22Rv1 (cell line): ENCODE measurements at regions not wholly inside any gene's neighbourhood (a gene's known extent, or its start where the extent isn't known, plus 50 kb on each side); places are given as distances from the start of the nearest gene placed in this dataset.

Source experiments
- H3K27ac ChIP-seq: fragments of 450-650 bp; 2 replicates; pipeline ENCODE4 v1.5.1; 2017
- CTCF ChIP-seq: fragments of 450-650 bp; IDR thresholded peaks from 2 replicates; pipeline ENCODE4 v1.5.1; 2017; ENCODE audit warnings: mild to moderate bottlenecking
- ZFX ChIP-seq: fragments of 450-650 bp; IDR thresholded peaks from 2 replicates; pipeline ENCODE4 v1.6.1; 2017; ENCODE audit warnings: antibody characterized with exemption, borderline replicate concordance

- H3K27ac ChIP-seq, result no peak overlapping the region
- no peak for TF ChIP-seq ZFX
- TF ChIP-seq CTCF, result no peak
Observed at GRCh38 chr3:35992041-35992440, 352.7 kb downstream of the ARPP21 start.

GRCh38 chr3:36011791-36012190 is 368.5 kb upstream of the STAC start:
- no peak overlapping the region for H3K27ac ChIP-seq
- no peak for TF ChIP-seq ZFX

GRCh38 chr3:36013425-36013824 is 366.9 kb upstream of the STAC start:
- H3K27ac ChIP-seq, result no peak overlapping the region
- TF ChIP-seq ZFX (no peak), CTCF (no peak)

GRCh38 chr3:36025232-36025631 is 355.1 kb upstream of the STAC start:
- TF ChIP-seq ZFX (no peak), CTCF (no peak)
- H3K27ac ChIP-seq, result no peak overlapping the region

GRCh38 chr3:36032180-36033047 is 347.9 kb upstream of the STAC start:
- TF ChIP-seq CTCF (no peak), ZFX (no peak)

GRCh38 chr3:36058404-36059030 is 321.8 kb upstream of the STAC start:
- no peak overlapping the region for H3K27ac ChIP-seq
- TF ChIP-seq CTCF (no peak), ZFX (no peak)

More at GRCh38 chr3:36032180-36033047, 347.9 kb upstream of the STAC start:
- no peak overlapping the region for H3K27ac ChIP-seq

GRCh38 chr3:36060950-36061349 is 319.4 kb upstream of the STAC start:
- H3K27ac ChIP-seq, result no peak overlapping the region
- TF ChIP-seq CTCF (no peak), ZFX (no peak)
